IMR-90 (cell line): ENCODE measurements at regions not wholly inside any gene's neighbourhood (a gene's known extent, or its start where the extent isn't known, plus 50 kb on each side); places are given as distances from the start of the nearest gene placed in this dataset.

Experiments used
- ATAC-seq: fragments of 200-7000 bp; cut with Tn5 transposase; 2 replicates; pipeline ENCODE4 v1.9.1; 2020; ENCODE audit warnings: low read depth, mild to moderate bottlenecking, moderate library complexity
- BruUV-seq: library from RNA; stranded (reverse); fragments of 400-500 nt; replicated peaks from 2 replicates; lab custom pipeline; 2021; lab: Mats Ljungman, UMichigan
- CTCF ChIA-PET: fragments of 300-600 bp; formaldehyde crosslinking; extraction: SDS; loops from one replicate; lab custom pipeline; 2021; ENCODE audit warnings: antibody characterized with exemption; lab: Yijun Ruan, JAX
- POLR2A ChIA-PET: fragments of 300-600 bp; sonication (Branson Sonifier 250); formaldehyde crosslinking; loops from one replicate; lab custom pipeline; 2022; ENCODE audit warnings: antibody characterized with exemption; ENCODE audit not compliant: unreplicated experiment; lab: Charles Lee
- DNase-seq: peaks from one replicate; pipeline ENCODE4 v3.0.0; 2013
- H2AFZ ChIP-seq: replicated peaks from 2 replicates; pipeline ENCODE3; 2013; ENCODE audit warnings: low read length, mild to moderate bottlenecking; ENCODE audit not compliant: poor library complexity
- H2AK5ac ChIP-seq: 2 replicates; pipeline ENCODE4 v1.6.1; 2013; ENCODE audit warnings: low read depth, low read length, inconsistent platforms
- H2AK9ac ChIP-seq: replicated peaks from 2 replicates; pipeline ENCODE3; 2013; ENCODE audit warnings: mild to moderate bottlenecking, low read depth, low read length, moderate library complexity; ENCODE audit not compliant: poor library complexity
- H2BK120ac ChIP-seq: 2 replicates; pipeline ENCODE4 v1.6.1; 2013; ENCODE audit warnings: low read depth, low read length, inconsistent platforms
- H2BK15ac ChIP-seq: 3 replicates; pipeline ENCODE4 v1.6.1; 2013; ENCODE audit warnings: low read depth, low read length, inconsistent platforms
- H2BK20ac ChIP-seq: 2 replicates; pipeline ENCODE4 v1.6.1; 2013; ENCODE audit warnings: low read depth, mild to moderate bottlenecking, inconsistent platforms, low read length, moderate library complexity
- H2BK5ac ChIP-seq: 2 replicates; pipeline ENCODE4 v1.6.1; 2013; ENCODE audit warnings: mild to moderate bottlenecking, low read depth, low read length, inconsistent platforms; ENCODE audit not compliant: poor library complexity, severe bottlenecking
- H3K14ac ChIP-seq: replicated peaks from 2 replicates; pipeline ENCODE4 v1.6.1; 2013; ENCODE audit warnings: low read depth, low read length, inconsistent platforms
- H3K18ac ChIP-seq: 2 replicates; pipeline ENCODE4 v1.6.1; 2013; ENCODE audit warnings: low read depth, low read length, control low read depth
- H3K23ac ChIP-seq: 2 replicates; pipeline ENCODE4 v1.6.1; 2013; ENCODE audit warnings: low read depth, low read length, inconsistent platforms
- H3K27ac ChIP-seq: 2 replicates; pipeline ENCODE4 v1.5.1; 2013; ENCODE audit warnings: mild to moderate bottlenecking, control low read depth, low read length; ENCODE audit not compliant: insufficient read depth
- H3K27me3 ChIP-seq: 2 replicates; pipeline ENCODE4 v1.6.1; 2013; ENCODE audit warnings: low read length; ENCODE audit not compliant: control insufficient read depth, insufficient read depth
- H3K36me3 ChIP-seq: 2 replicates; pipeline ENCODE4 v1.6.1; 2013; ENCODE audit warnings: low read length, mixed read lengths; ENCODE audit not compliant: control insufficient read depth, insufficient read depth
- H3K4ac ChIP-seq: 2 replicates; pipeline ENCODE4 v1.6.1; 2013; ENCODE audit warnings: low read depth, low read length, inconsistent platforms
- H3K4me1 ChIP-seq: 2 replicates; pipeline ENCODE4 v1.6.1; 2013; ENCODE audit warnings: low read length, mixed read lengths; ENCODE audit not compliant: control insufficient read depth, insufficient read depth
- H3K4me2 ChIP-seq: 2 replicates; pipeline ENCODE4 v1.6.1; 2013; ENCODE audit warnings: low read depth, mild to moderate bottlenecking, control low read depth, low read length, moderate library complexity
- H3K4me3 ChIP-seq: 2 replicates; pipeline ENCODE4 v1.5.1; 2013; ENCODE audit warnings: low read depth, mild to moderate bottlenecking, control low read depth, low read length, moderate library complexity; ENCODE audit not compliant: insufficient read depth
- H3K56ac ChIP-seq: 2 replicates; pipeline ENCODE4 v1.6.1; 2013; ENCODE audit warnings: low read length, inconsistent platforms; ENCODE audit not compliant: insufficient read depth; ENCODE audit errors: extremely low read depth
- H3K79me1 ChIP-seq, 2 experiments: 2 replicates each; pipeline ENCODE4 v1.6.1; 2013; ENCODE audit warnings: low read length in 2 of 2, inconsistent platforms in 1 of 2, low read depth in 1 of 2
- H3K9ac ChIP-seq: 2 replicates; pipeline ENCODE4 v1.6.1; 2013; ENCODE audit warnings: low read depth, low read length, control low read depth
- H3K9me1 ChIP-seq: 2 replicates; pipeline ENCODE4 v1.6.1; 2013; ENCODE audit warnings: low read length, inconsistent platforms; ENCODE audit not compliant: insufficient read depth
- H3K9me3 ChIP-seq: 2 replicates; pipeline ENCODE4 v1.6.1; 2013; ENCODE audit warnings: low read length; ENCODE audit not compliant: control insufficient read depth, insufficient read depth
- H4K20me1 ChIP-seq: 2 replicates; pipeline ENCODE4 v1.6.1; 2013; ENCODE audit warnings: low read length, inconsistent platforms; ENCODE audit not compliant: insufficient read depth
- H4K5ac ChIP-seq: 2 replicates; pipeline ENCODE4 v1.6.1; 2013; ENCODE audit warnings: mild to moderate bottlenecking, low read depth, low read length, control low read depth
- H4K8ac ChIP-seq, 2 experiments: 2 replicates each; pipeline ENCODE4 v1.6.1; 2013; ENCODE audit warnings: low read depth in 2 of 2, low read length in 2 of 2, control low read depth in 1 of 2, inconsistent platforms in 1 of 2
- H4K91ac ChIP-seq: 2 replicates; pipeline ENCODE4 v1.6.1; 2013; ENCODE audit warnings: low read depth, low read length, inconsistent platforms; ENCODE audit not compliant: insufficient read depth
- BHLHE40 ChIP-seq: fragments of 150-350 bp; IDR thresholded peaks from 2 replicates; pipeline ENCODE4 v1.6.1; 2016; ENCODE audit warnings: mild to moderate bottlenecking, low read depth, low read length
- CEBPB ChIP-seq: IDR thresholded peaks from 2 replicates; pipeline ENCODE4 v1.6.1; 2012; ENCODE audit warnings: low read depth, low read length, improper control_type of control experiment
- CHD1 ChIP-seq: IDR thresholded peaks from 2 replicates; pipeline ENCODE4 v1.6.1; 2012; ENCODE audit warnings: low read depth, low read length, improper control_type of control experiment
- FOS ChIP-seq: fragments of 150-350 bp; IDR thresholded peaks from 2 replicates; pipeline ENCODE4 v1.6.1; 2016; ENCODE audit warnings: low read depth, low read length
- MAFK ChIP-seq: IDR thresholded peaks from 2 replicates; pipeline ENCODE4 v1.6.1; 2012; ENCODE audit warnings: low read depth, low read length, improper control_type of control experiment
- MAZ ChIP-seq: IDR thresholded peaks from 2 replicates; pipeline ENCODE4 v1.6.1; 2012; ENCODE audit warnings: low read depth, mild to moderate bottlenecking, low read length, improper control_type of control experiment, moderate library complexity, borderline replicate concordance
- MXI1 ChIP-seq: IDR thresholded peaks from 2 replicates; pipeline ENCODE4 v1.6.1; 2012; ENCODE audit warnings: low read depth, mild to moderate bottlenecking, low read length, moderate library complexity, borderline replicate concordance
- NFE2L2 ChIP-seq: fragments of 150-350 bp; IDR thresholded peaks from 2 replicates; pipeline ENCODE4 v1.6.1; 2016; ENCODE audit warnings: low read depth, mild to moderate bottlenecking, low read length
- POLR2A ChIP-seq: IDR thresholded peaks from 2 replicates; pipeline ENCODE4 v1.6.1; 2012; ENCODE audit warnings: mild to moderate bottlenecking, low read depth, low read length
- RAD21 ChIP-seq: IDR thresholded peaks from 2 replicates; pipeline ENCODE4 v1.6.1; 2012; ENCODE audit warnings: low read length, improper control_type of control experiment
- RCOR1 ChIP-seq: IDR thresholded peaks from 2 replicates; pipeline ENCODE4 v1.6.1; 2012; ENCODE audit warnings: mild to moderate bottlenecking, low read length, improper control_type of control experiment; ENCODE audit not compliant: insufficient replicate concordance
- RFX5 ChIP-seq: IDR thresholded peaks from 2 replicates; pipeline ENCODE4 v1.8.0; 2012; ENCODE audit warnings: low read depth, mild to moderate bottlenecking, low read length, moderate library complexity
- SMC3 ChIP-seq: fragments of 150-350 bp; IDR thresholded peaks from 2 replicates; pipeline ENCODE4 v1.6.1; 2016; ENCODE audit warnings: low read depth, mild to moderate bottlenecking, antibody characterized with exemption, low read length, moderate library complexity
- WGBS, 2 experiments: methylation state at CpG; one replicate each; pipeline versions ENCODE4 v1.1.5 to v1.1.7; 2013; ENCODE audit warnings: missing lambda C conversion rate in 2 of 2; ENCODE audit not compliant: insufficient read length in 1 of 2; ENCODE audit errors: extremely low coverage in 2 of 2; 5-methylcytosine and 5-hydroxymethylcytosine counted together
- dilution Hi-C: fragments of 300-500 bp; cut with HindIII; formaldehyde crosslinking; loops from one replicate; pipeline ENCODE4 v1.14.3; 2018; ENCODE audit warnings: low sequenced_read_pairs; ENCODE audit not compliant: unreplicated experiment
- in situ Hi-C: fragments of 300-500 bp; cut with MboI; formaldehyde crosslinking; loops from 3 replicates; pipeline ENCODE4 v1.14.3; 2019; ENCODE audit warnings: low sequenced_read_pairs, inconsistent platforms, mixed read lengths
- intact Hi-C: fragments of 100-400 bp; cut with micrococcal nuclease; formaldehyde crosslinking; loops from 2 replicates; pipeline ENCODE4 v1.10.0; 2022
- TF ChIP-seq, protein P1 (sequence below): conservative IDR thresholded peaks from 2 replicates; pipeline ENCODE4 v1.5.1; 2012; ENCODE audit warnings: mild to moderate bottlenecking, low read depth, low read length, improper control_type of control experiment
- TF ChIP-seq, protein P2 (sequence below): fragments of 150-350 bp; IDR thresholded peaks from 2 replicates; pipeline ENCODE4 v1.6.1; 2016; ENCODE audit warnings: low read depth, mild to moderate bottlenecking, low read length, moderate library complexity, borderline replicate concordance
- TF ChIP-seq, protein P3 (sequence below): fragments of 150-350 bp; IDR thresholded peaks from 2 replicates; pipeline ENCODE4 v1.6.1; 2017; ENCODE audit warnings: mild to moderate bottlenecking, antibody characterized with exemption, low read length, low read depth

DNA sequence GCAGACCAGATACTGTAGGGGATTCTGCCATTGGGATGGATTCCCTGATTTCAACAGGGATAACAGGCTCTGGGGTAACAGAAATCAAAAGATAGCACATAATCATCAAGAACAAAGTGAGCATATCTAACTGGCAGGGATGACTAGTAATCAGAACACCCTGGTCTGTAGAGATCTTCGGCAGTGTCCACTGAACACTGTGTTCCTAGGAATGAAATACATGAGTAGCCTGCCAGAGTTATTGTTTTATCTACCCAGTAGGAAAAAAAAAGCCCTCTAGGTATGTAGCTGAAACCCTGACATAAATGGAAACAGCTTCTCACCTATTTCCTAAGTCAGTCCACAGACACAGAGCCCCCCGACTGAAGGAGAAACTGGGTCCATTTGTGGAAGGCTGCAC lies 340.3 kb upstream of the ZNF385D start:
- Histone ChIP-seq H3K9me3 (no peaks in the 10 kb centered on the region), H3K9me1 (no peaks in the 10 kb centered on the region), H3K4me3 (no peak overlapping the region), H3K36me3 (no peaks in the 10 kb centered on the region), H2BK20ac (no peak overlapping the region), H3K27ac (no peak overlapping the region), H2AK5ac (no peak overlapping the region), H4K8ac (no peak overlapping the region), H3K23ac (no peak overlapping the region), H3K4me2 (no peak overlapping the region), H3K18ac (no peak overlapping the region), H3K9ac (no peak overlapping the region), H2BK15ac (no peak overlapping the region), H2BK5ac (no peak overlapping the region), H2BK120ac (no peak overlapping the region), H3K79me1 (no peaks in the 10 kb centered on the region), H4K20me1 (no peaks in the 10 kb centered on the region), H4K5ac (no peak overlapping the region), H3K56ac (no peak overlapping the region), H3K14ac (no peak overlapping the region), H3K4ac (no peak overlapping the region), H2AK9ac (no peak overlapping the region), H3K27me3 (no peaks in the 10 kb centered on the region), H3K4me1 (no peaks in the 10 kb centered on the region), H2AFZ (no peak overlapping the region), H4K91ac (no peak overlapping the region)
- TF ChIP-seq MAFK, result no peak
- TF ChIP-seq SMC3, result no peak
- TF ChIP-seq RCOR1, result no peak
- TF ChIP-seq, protein P1, sequence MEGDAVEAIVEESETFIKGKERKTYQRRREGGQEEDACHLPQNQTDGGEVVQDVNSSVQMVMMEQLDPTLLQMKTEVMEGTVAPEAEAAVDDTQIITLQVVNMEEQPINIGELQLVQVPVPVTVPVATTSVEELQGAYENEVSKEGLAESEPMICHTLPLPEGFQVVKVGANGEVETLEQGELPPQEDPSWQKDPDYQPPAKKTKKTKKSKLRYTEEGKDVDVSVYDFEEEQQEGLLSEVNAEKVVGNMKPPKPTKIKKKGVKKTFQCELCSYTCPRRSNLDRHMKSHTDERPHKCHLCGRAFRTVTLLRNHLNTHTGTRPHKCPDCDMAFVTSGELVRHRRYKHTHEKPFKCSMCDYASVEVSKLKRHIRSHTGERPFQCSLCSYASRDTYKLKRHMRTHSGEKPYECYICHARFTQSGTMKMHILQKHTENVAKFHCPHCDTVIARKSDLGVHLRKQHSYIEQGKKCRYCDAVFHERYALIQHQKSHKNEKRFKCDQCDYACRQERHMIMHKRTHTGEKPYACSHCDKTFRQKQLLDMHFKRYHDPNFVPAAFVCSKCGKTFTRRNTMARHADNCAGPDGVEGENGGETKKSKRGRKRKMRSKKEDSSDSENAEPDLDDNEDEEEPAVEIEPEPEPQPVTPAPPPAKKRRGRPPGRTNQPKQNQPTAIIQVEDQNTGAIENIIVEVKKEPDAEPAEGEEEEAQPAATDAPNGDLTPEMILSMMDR, result no peak
- TF ChIP-seq CEBPB, result no peak
- TF ChIP-seq NFE2L2, result no peak
- no peak for TF ChIP-seq MAZ
- TF ChIP-seq RAD21, result no peak
- TF ChIP-seq POLR2A, result no peak
- no peak for TF ChIP-seq FOS
- no peak for TF ChIP-seq BHLHE40
- TF ChIP-seq, protein P2, sequence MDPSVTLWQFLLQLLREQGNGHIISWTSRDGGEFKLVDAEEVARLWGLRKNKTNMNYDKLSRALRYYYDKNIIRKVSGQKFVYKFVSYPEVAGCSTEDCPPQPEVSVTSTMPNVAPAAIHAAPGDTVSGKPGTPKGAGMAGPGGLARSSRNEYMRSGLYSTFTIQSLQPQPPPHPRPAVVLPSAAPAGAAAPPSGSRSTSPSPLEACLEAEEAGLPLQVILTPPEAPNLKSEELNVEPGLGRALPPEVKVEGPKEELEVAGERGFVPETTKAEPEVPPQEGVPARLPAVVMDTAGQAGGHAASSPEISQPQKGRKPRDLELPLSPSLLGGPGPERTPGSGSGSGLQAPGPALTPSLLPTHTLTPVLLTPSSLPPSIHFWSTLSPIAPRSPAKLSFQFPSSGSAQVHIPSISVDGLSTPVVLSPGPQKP, result no peak
- TF ChIP-seq, protein P3, sequence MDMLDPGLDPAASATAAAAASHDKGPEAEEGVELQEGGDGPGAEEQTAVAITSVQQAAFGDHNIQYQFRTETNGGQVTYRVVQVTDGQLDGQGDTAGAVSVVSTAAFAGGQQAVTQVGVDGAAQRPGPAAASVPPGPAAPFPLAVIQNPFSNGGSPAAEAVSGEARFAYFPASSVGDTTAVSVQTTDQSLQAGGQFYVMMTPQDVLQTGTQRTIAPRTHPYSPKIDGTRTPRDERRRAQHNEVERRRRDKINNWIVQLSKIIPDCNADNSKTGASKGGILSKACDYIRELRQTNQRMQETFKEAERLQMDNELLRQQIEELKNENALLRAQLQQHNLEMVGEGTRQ, result no peak
- TF ChIP-seq CHD1, result no peak
- no peak for TF ChIP-seq MXI1
- no peak for TF ChIP-seq RFX5
- intact Hi-C loops, result no loop called here
- BruUV-seq, result no TSS peak
- WGBS, 2 experiments, result no CpG with 5 or more reads among the region's 2 CpGs
- ATAC-seq (no peak), DNase-seq (no peak)
- ChIA-PET POLR2A (no interaction called here), CTCF (no interaction called here)
- in situ Hi-C loops, result no loop called here
- dilution Hi-C loops, result no loop called here
